SHP77 (cell line): ENCODE measurements at regions not wholly inside any gene's neighbourhood (a gene's known extent, or its start where the extent isn't known, plus 50 kb on each side); places are given as distances from the start of the nearest gene placed in this dataset.
"Not testable (repeated sequence)": the region's sequence is repeated elsewhere in the genome, so short reads cannot be mapped to it uniquely, and the experiment has no call there.

Experiments
- DNase-seq, 2 experiments: peaks; one replicate each; lab custom pipeline; 2025; lab: John Stamatoyannopoulos, UW

DNA sequence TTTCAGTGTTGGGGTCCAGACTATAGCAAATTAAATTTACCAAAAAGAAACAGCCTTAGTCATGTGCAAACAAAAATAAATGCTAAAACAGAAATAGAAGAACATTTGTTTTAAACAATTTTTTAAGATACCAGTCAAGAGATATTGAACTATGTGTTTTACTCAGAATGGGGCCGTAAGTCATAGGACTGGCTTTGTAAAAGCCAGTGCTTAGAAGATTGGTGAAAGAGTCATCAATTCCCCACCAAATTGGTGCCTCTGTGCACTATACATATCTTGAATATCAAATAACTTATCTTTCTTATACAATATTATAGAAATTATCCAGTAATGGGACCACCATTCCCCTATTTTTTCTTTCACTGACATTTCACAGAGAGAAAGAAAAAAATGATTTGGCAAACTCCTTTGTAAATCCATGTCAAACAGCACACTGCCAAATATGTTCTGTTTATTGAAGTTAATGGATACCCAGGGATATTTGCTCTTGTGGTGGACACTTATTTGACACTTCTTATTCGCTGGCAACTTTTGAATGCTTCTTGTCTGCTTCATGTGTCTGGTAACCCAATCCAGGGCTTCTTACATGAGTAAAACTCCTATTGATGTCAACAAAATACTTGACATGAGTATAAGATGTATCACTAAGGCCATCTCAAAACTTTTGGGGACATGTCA, 145.7 kb upstream of the PKN2 start:
- no peak for DNase-seq

- DNase-seq = no peak
These were observed 143.8 kb upstream of the PKN2 start for GRCh38 chr1:88540255-88540654.

DNA sequence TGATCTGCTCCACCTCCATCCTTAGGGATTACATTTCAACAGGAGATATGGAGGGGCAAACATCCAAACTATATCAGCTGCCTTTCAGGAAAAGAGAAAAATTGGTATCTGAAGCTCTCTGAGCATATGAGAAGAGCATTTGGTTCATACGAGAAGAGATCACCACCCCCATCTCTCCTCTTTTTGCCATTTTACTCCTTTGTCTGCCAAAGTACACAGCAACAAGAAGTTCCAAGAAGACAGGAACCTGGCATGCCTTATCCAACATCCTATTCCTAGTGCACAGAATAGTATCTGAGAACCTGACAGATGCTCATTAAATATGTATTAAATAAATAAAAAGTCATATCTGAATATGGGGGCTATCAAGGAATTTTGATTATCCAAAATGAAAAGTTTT, 142.5 kb upstream of the PKN2 start:
- DNase-seq = no peak

GRCh38 chr1:88544195-88544594, 139.9 kb upstream of the PKN2 start:
- no peak for DNase-seq

DNA sequence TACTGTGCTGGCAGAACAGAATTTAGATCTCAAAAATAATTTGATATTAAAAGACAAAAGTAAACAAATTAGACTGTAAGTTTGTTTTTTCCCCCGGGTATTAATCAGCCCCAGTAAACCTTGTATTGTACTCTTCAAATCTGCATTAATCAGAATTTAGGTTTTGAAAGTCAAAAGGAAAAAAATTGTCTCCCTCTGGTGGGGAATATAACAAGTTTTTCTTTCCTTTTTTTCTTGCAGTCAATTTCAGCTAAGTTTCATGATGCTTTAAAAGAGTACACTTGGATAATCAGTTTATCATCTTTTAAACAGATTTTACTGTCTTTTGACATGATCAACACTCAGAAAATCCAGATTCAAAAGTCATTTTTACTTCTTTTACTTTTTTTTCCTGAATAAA, 134.5 kb upstream of the PKN2 start:
- DNase-seq = no peak

DNA sequence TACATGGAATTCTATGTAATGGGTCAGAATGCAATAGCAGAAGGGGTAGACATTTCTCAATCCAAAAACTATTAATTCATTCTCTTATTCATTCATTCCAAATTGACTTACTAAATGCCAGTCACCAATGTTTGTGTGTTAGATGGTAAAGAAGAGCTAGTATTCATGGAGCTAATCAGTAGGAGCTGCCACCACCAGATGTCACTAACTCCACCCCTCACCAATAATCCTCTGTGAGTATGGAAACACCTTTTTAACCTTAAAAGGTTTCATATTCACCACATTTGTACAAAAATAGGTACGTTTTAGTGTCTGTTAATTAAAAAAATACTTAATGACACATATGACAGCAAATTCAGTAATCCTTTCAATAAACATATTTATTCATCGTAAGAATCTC, 131.8 kb upstream of the PKN2 start:
- no peak for DNase-seq

DNA sequence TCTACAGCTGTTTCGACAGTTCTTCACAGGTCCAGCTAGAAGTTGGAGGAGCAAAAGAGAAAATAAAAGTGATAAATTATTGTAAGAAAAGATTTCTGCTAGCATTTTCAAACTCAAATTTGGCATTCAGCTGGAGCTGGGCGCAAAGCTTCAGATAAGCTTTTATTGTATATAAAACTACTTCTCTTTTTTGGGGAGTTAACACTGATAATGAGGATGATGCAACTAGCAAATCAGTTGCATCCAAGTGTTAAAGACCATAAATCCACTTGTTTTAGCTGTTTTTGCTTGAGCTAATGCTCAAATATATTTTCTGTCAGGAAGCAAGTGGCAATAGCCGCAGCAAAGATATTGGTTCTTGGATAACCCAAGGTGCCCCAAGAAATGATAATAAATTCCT, 127.1 kb upstream of the PKN2 start:
- DNase-seq = no peak

DNA sequence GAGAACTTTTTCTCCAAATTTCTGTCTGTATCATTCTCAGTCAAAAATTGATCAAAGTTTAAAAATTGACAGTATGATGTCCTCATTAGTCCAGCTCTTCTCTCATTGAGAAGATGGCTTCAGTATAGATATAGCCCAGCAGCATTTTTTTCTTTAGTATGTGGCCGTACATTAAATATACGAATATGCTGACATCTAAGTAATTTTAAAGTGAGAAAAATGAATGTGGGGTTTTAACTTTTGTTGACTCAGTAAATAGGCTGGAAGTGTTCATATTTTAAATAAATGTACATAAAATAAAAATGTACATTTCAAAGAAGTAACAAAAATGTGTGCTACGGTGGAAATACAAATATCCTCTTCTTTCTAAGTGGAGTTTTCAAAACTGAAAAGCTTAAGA, 123.5 kb upstream of the PKN2 start:
- no peak for DNase-seq

DNA sequence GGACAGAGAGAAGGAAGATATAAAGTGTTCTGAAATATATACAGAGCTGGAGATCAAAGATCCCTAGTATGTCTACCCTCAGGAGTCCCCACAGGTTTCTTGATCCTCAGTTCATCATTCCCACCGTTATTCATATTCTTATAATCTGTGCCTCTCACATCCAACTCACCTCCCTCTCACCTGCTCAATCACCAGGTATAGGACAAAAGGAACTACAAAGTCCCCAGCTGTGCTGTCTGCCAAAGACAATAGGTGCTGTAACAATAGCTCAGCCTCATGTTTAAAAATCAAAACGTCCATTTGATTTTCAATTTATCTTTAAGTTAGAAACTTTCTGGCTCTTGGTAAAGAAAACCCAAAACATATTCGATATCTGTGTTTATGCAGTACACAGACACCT, 121.1 kb upstream of the PKN2 start:
- no peak for DNase-seq

GRCh38 chr1:88566615-88567387, 117.3 kb upstream of the PKN2 start:
- no peak for DNase-seq

GRCh38 chr1:88571506-88571905, 112.6 kb upstream of the PKN2 start:
- DNase-seq = no peak

DNA sequence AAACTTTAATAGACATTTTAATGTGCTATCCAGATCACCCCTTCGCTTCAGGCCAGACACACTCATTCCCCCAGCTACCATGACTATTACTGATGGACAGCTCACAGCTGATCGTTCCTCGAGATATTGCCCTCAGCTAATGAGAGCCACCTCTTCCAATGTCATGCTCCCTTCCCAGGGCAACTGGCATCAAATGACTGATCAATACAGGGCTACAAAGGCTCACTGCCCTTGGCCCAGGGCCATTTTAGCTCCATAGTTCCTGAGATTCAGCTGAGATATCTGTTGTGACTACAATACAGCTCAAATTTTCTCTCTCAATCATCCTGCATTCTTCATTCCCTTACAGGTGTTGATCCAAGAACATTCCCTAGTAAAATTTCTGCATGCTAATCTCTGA, 104.5 kb upstream of the PKN2 start:
- DNase-seq = no peak

- DNase-seq = no peak
These were observed 102.4 kb upstream of the PKN2 start for GRCh38 chr1:88581703-88582102.

- no peak for DNase-seq
These were observed 90.7 kb upstream of the PKN2 start for GRCh38 chr1:88593358-88593757.

DNA sequence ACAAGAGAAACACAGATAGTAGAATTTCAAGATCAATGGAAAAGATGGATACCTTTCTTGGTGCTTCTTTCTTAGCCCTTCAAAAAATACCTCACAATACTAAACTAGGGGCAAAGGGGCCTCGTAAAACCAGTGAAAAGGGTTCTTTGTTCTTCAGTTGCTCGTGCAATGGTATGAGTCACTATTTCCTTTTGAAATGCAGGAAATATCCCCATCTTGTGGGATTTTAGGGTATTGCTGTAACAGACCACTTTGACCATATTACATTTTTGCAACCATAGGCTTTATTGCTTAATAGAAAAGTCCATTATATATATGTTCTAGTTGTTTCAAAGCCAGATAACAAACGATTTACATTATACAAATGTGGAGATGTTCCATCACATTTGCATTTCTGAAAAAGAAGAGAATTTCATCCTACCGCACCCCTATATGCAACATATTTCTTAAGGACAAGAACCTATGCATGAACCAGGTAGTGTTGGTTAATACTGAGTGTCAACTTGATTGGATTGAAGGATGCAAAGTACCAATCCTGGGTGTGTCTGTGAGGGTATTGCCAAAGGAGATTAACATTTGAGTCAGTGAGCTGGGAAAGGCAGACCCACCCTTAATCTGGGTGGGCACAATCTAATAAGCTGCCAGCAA, 88.6 kb upstream of the PKN2 start:
- DNase-seq = no peak

GRCh38 chr1:88597973-88598372, 86.1 kb upstream of the PKN2 start:
- not testable (repeated sequence) for DNase-seq

- peak; percentile 9 to 36 for DNase-seq
These were observed 75.7 kb upstream of the PKN2 start for GRCh38 chr1:88608139-88608943.

DNA sequence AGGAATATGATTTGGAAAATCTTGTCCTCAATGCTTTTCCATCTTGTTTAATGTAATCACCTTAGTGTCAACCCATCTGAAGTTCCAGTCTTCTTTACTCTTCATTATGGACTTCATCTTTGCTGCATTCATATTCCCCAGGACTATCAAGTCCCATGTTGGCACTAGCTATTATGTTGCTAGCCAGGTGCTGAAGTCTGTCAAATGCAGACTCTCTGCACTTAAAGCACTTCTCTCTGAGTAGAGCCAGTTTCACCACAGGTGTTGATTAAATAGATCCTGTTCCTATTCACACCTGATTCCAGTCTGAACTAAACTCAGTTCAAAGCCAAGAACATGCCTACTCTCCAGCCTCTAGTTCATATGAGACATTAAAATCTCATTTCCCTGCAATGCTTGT, 75.0 kb upstream of the PKN2 start:
- peak in 1 of 2 experiments; percentile 32 for DNase-seq

DNA sequence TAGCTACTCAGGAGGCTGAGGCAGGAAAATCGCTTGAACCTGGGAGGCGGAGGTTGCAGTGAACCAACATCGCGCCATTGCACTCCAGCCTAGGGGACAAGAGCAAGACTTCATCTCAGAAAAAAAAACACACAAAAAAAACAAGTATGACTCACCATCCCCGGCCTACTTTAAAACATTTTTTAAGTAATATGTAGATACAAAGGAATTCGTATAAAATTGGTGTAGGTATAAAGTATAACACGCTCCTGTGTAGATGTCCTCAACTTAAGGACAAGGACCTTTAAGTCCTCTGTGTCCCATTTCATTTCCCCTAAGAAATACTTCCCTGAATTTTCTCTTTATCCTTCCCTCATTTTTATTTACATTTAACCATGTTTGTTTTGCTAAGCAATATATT, 73.4 kb upstream of the PKN2 start:
- DNase-seq = no peak

GRCh38 chr1:88612292-88612691, 71.8 kb upstream of the PKN2 start:
- DNase-seq = peak in 1 of 2 experiments; percentile 42

- DNase-seq = peak; percentile 85 to 86
These were observed 71.3 kb upstream of the PKN2 start for GRCh38 chr1:88612773-88613172.

DNA sequence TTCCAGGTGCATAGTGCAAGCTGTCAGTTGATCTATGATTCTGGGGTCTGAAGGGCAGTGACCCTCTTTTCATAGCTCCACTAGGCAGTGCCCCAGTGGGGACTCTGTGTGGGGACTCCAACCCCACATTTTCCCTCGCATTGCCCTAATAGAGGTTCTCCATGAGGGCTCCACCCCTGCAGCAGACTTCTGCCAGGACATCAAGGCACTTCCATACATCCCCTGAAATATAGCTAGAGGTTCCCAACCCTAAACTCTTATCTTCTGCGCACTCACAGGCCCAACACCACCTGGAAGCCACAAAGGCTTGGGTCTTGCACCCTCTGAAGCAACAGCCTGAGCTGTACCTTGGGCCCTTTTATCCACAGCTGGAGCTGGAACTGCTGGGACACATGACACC, 65.7 kb upstream of the PKN2 start:
- no peak for DNase-seq
